SU-DHL-6 (cell line): ENCODE measurements at regions not wholly inside any gene's neighbourhood (a gene's known extent, or its start where the extent isn't known, plus 50 kb on each side); places are given as distances from the start of the nearest gene placed in this dataset.
A peak's percentile ranks its signal among the peaks of the same experiment; 100 is the strongest.

Experiments used
- H2AFZ ChIP-seq: fragments of 200-600 bp; sonication (generic); 2 replicates; pipeline ENCODE4 v1.6.1; 2014; ENCODE audit warnings: low read depth, mild to moderate bottlenecking, moderate library complexity, mixed read lengths, antibody characterized with exemption, low read length; ENCODE audit not compliant: severe bottlenecking
- H3F3A ChIP-seq: fragments of 200-600 bp; shearing (Covaris generic); 2 replicates; pipeline ENCODE4 v1.6.0; 2016; ENCODE audit warnings: antibody characterized with exemption, mild to moderate bottlenecking; ENCODE audit not compliant: insufficient read depth
- H3K27ac ChIP-seq: fragments of 200-600 bp; sonication (generic); 2 replicates; pipeline ENCODE4 v1.5.1; 2016; ENCODE audit warnings: low read depth, mild to moderate bottlenecking, low read length, moderate library complexity, mixed read lengths
- H3K27me3 ChIP-seq: fragments of 200-600 bp; sonication (generic), shearing (Covaris generic); 2 replicates; pipeline ENCODE4 v1.6.0; 2014; ENCODE audit warnings: mild to moderate bottlenecking, low read length
- H3K36me3 ChIP-seq: fragments of 200-600 bp; sonication (generic); 2 replicates; pipeline ENCODE4 v1.6.1; 2014; ENCODE audit warnings: mild to moderate bottlenecking, low read length, mixed read lengths
- H3K4me2 ChIP-seq: fragments of 300-600, 200-600 bp; shearing (Covaris generic), sonication (generic); 2 replicates; pipeline ENCODE4 v1.6.0; 2014; ENCODE audit warnings: low read length, low read depth, mild to moderate bottlenecking; ENCODE audit not compliant: poor library complexity, severe bottlenecking
- H3K4me3 ChIP-seq: fragments of 200-600 bp; sonication (generic); 2 replicates; pipeline ENCODE4 v1.5.1; 2014; ENCODE audit warnings: antibody characterized with exemption, low read length, mild to moderate bottlenecking, mixed read lengths; ENCODE audit not compliant: insufficient read depth, poor library complexity, severe bottlenecking
- H3K79me2 ChIP-seq: fragments of 200-600 bp; sonication (generic); 2 replicates; pipeline ENCODE4 v1.6.1; 2014; ENCODE audit warnings: mild to moderate bottlenecking, low read length, moderate library complexity; ENCODE audit not compliant: insufficient read depth
- H3K9ac ChIP-seq: fragments of 200-600 bp; sonication (generic); 2 replicates; pipeline ENCODE4 v1.7.0; 2014; ENCODE audit warnings: mild to moderate bottlenecking, low read length
- H3K9me2 ChIP-seq: fragments of 200-600 bp; sonication (generic); replicated peaks from 2 replicates; pipeline ENCODE4 v1.6.1; 2014; ENCODE audit warnings: low read length; ENCODE audit not compliant: insufficient read depth
- H3K9me3 ChIP-seq: fragments of 200-600 bp; sonication (generic); 2 replicates; pipeline ENCODE4 v1.6.1; 2014; ENCODE audit warnings: low read length, mixed read lengths; ENCODE audit not compliant: insufficient read depth
- H4K20me1 ChIP-seq: fragments of 200-600 bp; sonication (generic); 2 replicates; pipeline ENCODE4 v1.6.1; 2014; ENCODE audit warnings: low read depth, mild to moderate bottlenecking, antibody characterized with exemption, low read length, moderate library complexity, mixed read lengths
- EZH2phosphoT487 ChIP-seq: fragments of 200-600 bp; sonication (generic), shearing (Covaris generic); conservative IDR thresholded peaks from 2 replicates; pipeline ENCODE4 v1.6.1; 2018; ENCODE audit warnings: mild to moderate bottlenecking, antibody characterized with exemption, low read length, moderate library complexity, mixed read lengths
- TF ChIP-seq, protein P1 (sequence below): fragments of 200-600 bp; sonication (generic); IDR thresholded peaks from one replicate; pipeline ENCODE4 v1.5.1; 2017; ENCODE audit warnings: antibody characterized with exemption, mild to moderate bottlenecking, low read length, moderate library complexity; ENCODE audit not compliant: insufficient read depth, poor library complexity, severe bottlenecking

DNA sequence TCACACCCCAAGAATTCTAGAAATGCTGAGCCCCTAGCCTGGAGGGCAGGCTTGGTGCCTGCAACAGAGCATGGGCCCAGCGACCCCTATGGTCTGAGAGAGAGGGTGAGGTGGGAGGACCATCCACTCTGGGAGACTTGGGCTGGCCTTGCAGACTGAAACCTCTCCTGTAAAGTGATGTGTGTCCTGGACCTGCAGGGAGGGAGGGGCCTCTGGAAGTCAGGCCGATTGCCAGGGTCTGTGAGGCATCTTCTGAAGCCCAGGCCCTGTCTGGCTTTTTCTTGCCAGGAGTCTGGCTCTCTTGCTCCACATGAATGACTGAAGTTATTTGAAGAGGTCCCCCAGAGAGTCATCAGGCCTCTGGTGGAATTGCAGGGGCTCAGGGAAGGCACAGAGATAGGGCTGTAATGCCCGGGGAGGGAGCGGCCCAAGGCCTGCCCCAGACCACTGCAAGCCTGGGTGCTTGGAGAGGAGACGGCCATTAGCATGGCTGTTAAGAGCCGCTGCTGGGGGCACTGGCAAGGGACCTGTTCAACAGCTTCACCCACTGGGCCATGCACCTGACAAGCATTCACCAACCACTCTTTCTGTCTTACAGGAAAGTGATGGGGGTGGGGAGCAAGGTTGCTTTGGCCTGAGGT, 56.0 kb upstream of the CHRNA7 start:
- Histone ChIP-seq H4K20me1 (no peaks in the 10 kb centered on the region), H3K9ac (no peak overlapping the region), H3F3A (no peaks in the 10 kb centered on the region), H3K36me3 (no peaks in the 10 kb centered on the region), H3K9me3 (no peaks in the 10 kb centered on the region), H3K4me2 (no peak overlapping the region), H3K4me3 (no peak overlapping the region), H3K27ac (no peak overlapping the region), H2AFZ (no peak overlapping the region), H3K9me2 (no peaks in the 10 kb centered on the region), H3K27me3 (no peaks in the 10 kb centered on the region), H3K79me2 (no peaks in the 10 kb centered on the region)
- TF ChIP-seq EZH2phosphoT487: no peak
- TF ChIP-seq, protein P1, sequence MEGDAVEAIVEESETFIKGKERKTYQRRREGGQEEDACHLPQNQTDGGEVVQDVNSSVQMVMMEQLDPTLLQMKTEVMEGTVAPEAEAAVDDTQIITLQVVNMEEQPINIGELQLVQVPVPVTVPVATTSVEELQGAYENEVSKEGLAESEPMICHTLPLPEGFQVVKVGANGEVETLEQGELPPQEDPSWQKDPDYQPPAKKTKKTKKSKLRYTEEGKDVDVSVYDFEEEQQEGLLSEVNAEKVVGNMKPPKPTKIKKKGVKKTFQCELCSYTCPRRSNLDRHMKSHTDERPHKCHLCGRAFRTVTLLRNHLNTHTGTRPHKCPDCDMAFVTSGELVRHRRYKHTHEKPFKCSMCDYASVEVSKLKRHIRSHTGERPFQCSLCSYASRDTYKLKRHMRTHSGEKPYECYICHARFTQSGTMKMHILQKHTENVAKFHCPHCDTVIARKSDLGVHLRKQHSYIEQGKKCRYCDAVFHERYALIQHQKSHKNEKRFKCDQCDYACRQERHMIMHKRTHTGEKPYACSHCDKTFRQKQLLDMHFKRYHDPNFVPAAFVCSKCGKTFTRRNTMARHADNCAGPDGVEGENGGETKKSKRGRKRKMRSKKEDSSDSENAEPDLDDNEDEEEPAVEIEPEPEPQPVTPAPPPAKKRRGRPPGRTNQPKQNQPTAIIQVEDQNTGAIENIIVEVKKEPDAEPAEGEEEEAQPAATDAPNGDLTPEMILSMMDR: no peak

DNA sequence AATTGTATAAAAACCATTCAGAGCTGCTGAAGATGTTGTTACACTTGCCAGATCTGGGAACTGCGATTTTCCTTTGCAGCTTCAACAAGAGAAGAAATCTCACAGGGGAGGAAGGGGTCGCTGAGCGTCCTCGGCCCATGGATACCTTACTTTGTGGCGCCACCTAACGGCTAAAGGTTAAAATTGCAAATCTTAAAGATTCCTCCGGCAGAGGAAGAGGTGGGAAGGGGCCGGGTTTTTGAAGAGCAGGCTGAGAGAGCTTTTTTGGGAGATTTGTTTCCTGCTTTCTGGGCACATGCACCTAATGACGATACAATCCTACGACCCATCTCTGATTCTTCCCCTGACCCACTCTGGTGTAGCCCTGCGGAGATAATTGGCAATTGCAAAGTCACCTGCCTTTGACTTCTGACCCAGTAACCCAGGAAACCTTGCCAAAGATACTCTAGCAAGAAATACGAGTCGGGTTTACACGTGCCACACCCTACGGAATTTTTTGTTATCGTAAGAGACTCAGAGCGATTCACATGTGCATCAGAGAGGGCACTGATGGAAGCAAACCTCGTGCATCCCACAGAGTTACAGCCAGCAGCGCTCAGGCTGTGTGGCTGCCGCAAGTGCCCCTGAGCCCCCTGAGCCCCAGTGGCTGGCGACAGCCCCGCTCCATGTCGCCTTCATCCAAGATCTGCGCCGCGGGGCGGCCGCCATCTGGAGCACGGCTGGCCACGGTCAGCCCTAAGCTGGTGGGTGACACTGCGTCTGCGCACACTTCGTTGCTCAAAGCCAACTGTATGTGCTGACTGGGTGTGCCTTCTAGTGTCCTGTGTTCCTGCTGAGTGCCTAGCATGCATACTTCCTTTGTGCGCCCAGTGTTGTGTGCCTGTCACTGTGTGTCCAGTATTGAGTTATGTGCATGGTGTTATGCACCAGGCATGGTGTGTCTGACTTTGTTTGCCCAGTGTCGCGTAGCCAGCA, 55.2 kb upstream of the CHRNA7 start:
- Histone ChIP-seq H3K36me3 (no peaks in the 10 kb centered on the region), H3K9me3 (no peaks in the 10 kb centered on the region), H3K79me2 (no peaks in the 10 kb centered on the region), H4K20me1 (no peaks in the 10 kb centered on the region), H3K9ac (no peak overlapping the region), H3K4me3 (no peak overlapping the region), H2AFZ (no peak overlapping the region), H3K4me2 (no peak overlapping the region), H3K9me2 (no peaks in the 10 kb centered on the region), H3K27me3 (no peaks in the 10 kb centered on the region), H3F3A (no peaks in the 10 kb centered on the region), H3K27ac (no peak overlapping the region)
- TF ChIP-seq, protein P1: peak; percentile 52
- TF ChIP-seq EZH2phosphoT487: no peak

DNA sequence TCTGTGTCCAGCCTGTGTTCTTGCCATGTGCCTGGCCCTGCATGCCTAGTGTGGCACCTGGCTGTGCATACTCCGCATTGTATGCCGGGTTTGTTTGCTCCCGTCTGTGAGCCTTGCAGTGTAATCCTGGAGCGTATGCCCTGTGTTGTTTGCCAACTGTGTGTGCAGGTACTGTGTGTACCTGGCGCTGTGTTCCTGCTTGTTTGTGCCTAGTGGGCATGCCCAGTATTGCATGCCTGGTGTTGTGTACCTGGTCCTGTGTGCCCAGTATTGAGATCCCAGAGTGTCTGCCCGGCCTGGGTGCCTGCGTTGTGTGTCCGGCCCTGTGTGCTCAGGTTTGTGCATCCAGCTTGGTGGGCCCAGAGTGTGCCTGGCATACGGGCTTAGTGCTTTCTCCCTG, 54.5 kb upstream of the CHRNA7 start:
- TF ChIP-seq, protein P1: no peak
- TF ChIP-seq EZH2phosphoT487: no peak
- Histone ChIP-seq H3K79me2 (no peaks in the 10 kb centered on the region), H3K9ac (no peak overlapping the region), H3K9me2 (no peaks in the 10 kb centered on the region), H3K27ac (no peak overlapping the region), H3K4me2 (no peak overlapping the region), H3F3A (no peaks in the 10 kb centered on the region), H3K27me3 (no peaks in the 10 kb centered on the region), H3K9me3 (no peaks in the 10 kb centered on the region), H3K36me3 (no peaks in the 10 kb centered on the region), H4K20me1 (no peaks in the 10 kb centered on the region), H2AFZ (no peak overlapping the region), H3K4me3 (no peak overlapping the region)
